GM23338 (cell line): ENCODE measurements at regions not wholly inside any gene's neighbourhood (a gene's known extent, or its start where the extent isn't known, plus 50 kb on each side); places are given as distances from the start of the nearest gene placed in this dataset.

ENCODE experiments used
- ATAC-seq: fragments of 200-7000 bp; cut with Tn5 transposase; 3 replicates; pipeline ENCODE4 v1.9.1; 2020
- DNase-seq: peaks from one replicate; pipeline ENCODE4 v3.0.0-alpha.2; 2015; ENCODE audit warnings: low spot score
- H2AFZ ChIP-seq: fragments of 200-600 bp; sonication (generic); 2 replicates; pipeline ENCODE4 v1.8.0; 2016; ENCODE audit warnings: antibody characterized with exemption, mild to moderate bottlenecking, moderate library complexity
- H3F3A ChIP-seq: fragments of 200-600 bp; sonication (generic); replicated peaks from 2 replicates; pipeline ENCODE4 v1.8.0; 2017; ENCODE audit warnings: antibody characterized with exemption, mixed run types, low read depth
- H3K27ac ChIP-seq: fragments of 200-600 bp; sonication (generic); 2 replicates; pipeline ENCODE4 v1.6.1; 2016; ENCODE audit warnings: low read depth
- H3K27me3 ChIP-seq: fragments of 200-600 bp; sonication (generic); 2 replicates; pipeline ENCODE4 v1.8.0; 2016; ENCODE audit warnings: mild to moderate bottlenecking, mixed run types, moderate library complexity; ENCODE audit not compliant: insufficient read depth
- H3K36me3 ChIP-seq: fragments of 200-600 bp; sonication (generic); 2 replicates; pipeline ENCODE4 v1.8.0; 2016; ENCODE audit warnings: mild to moderate bottlenecking; ENCODE audit not compliant: insufficient read depth
- H3K4me1 ChIP-seq: fragments of 200-600 bp; sonication (generic); 2 replicates; pipeline ENCODE4 v1.8.0; 2016; ENCODE audit warnings: mild to moderate bottlenecking, moderate library complexity; ENCODE audit not compliant: insufficient read depth
- H3K4me2 ChIP-seq: fragments of 200-600 bp; sonication (generic); 2 replicates; pipeline ENCODE4 v1.7.1; 2017; ENCODE audit warnings: mixed run types
- H3K4me3 ChIP-seq: fragments of 200-600 bp; sonication (generic); 2 replicates; pipeline ENCODE4 v1.6.1; 2016; ENCODE audit warnings: mixed run types
- H3K79me2 ChIP-seq: fragments of 200-600 bp; sonication (generic); replicated peaks from 2 replicates; pipeline ENCODE4 v1.8.0; 2017; ENCODE audit warnings: mild to moderate bottlenecking; ENCODE audit not compliant: insufficient read depth
- H3K9me2 ChIP-seq: fragments of 200-600 bp; sonication (generic); 2 replicates; pipeline ENCODE4 v1.8.0; 2017; ENCODE audit not compliant: insufficient read depth
- H4K20me1 ChIP-seq: fragments of 200-600 bp; sonication (generic); replicated peaks from 2 replicates; pipeline ENCODE4 v1.8.0; 2017; ENCODE audit warnings: mild to moderate bottlenecking; ENCODE audit not compliant: insufficient read depth
- H3K27ac Mint-ChIP-seq: 2 replicates; pipeline ENCODE4 v1.8.0; 2020; ENCODE audit warnings: inconsistent platforms, mild to moderate bottlenecking, moderate library complexity, mixed read lengths
- H3K27me3 Mint-ChIP-seq: 3 replicates; pipeline ENCODE4 v1.8.0; 2022; ENCODE audit warnings: low read depth, mild to moderate bottlenecking, moderate library complexity, mixed read lengths, inconsistent platforms; ENCODE audit not compliant: insufficient read depth, poor library complexity
- H3K36me3 Mint-ChIP-seq: 3 replicates; pipeline ENCODE4 v1.8.0; 2021; ENCODE audit warnings: low read depth, mild to moderate bottlenecking, inconsistent platforms, moderate library complexity, mixed read lengths
- H3K4me1 Mint-ChIP-seq: 3 replicates; pipeline ENCODE4 v1.8.0; 2020; ENCODE audit warnings: mild to moderate bottlenecking, inconsistent platforms, mixed read lengths
- H3K4me3 Mint-ChIP-seq: 3 replicates; pipeline ENCODE4 v1.8.0; 2021; ENCODE audit warnings: moderate library complexity, mild to moderate bottlenecking, inconsistent platforms, mixed read lengths
- H3K9me3 Mint-ChIP-seq: 3 replicates; pipeline ENCODE4 v1.8.0; 2020; ENCODE audit warnings: moderate library complexity, mild to moderate bottlenecking, inconsistent platforms, mixed read lengths
- EZH2phosphoT487 ChIP-seq: fragments of 200-600 bp; sonication (generic); IDR thresholded peaks from one replicate; pipeline ENCODE4 v1.8.1; 2018; ENCODE audit warnings: antibody characterized with exemption; ENCODE audit not compliant: unreplicated experiment
- POLR2AphosphoS5 ChIP-seq: IDR thresholded peaks from 2 replicates; pipeline ENCODE4 v1.6.1; 2016; ENCODE audit warnings: antibody characterized with exemption, low read depth
- STAT1 ChIP-seq: IDR thresholded peaks from one replicate; pipeline ENCODE4 v1.6.1; 2016; ENCODE audit warnings: antibody characterized with exemption; ENCODE audit not compliant: unreplicated experiment
- ZNF114 ChIP-seq: fragments of 250-450 bp; sonication (Bioruptor Pico); IDR thresholded peaks from 2 replicates; pipeline ENCODE4 v1.5.0; 2020; ENCODE audit warnings: mild to moderate bottlenecking, moderate library complexity
- TF ChIP-seq, protein P1 (sequence below): fragments of 250-450 bp; sonication (Bioruptor Pico); IDR thresholded peaks from 2 replicates; pipeline ENCODE4 v1.5.0; 2020; ENCODE audit warnings: mild to moderate bottlenecking, moderate library complexity
- TF ChIP-seq, protein P2 (sequence below): IDR thresholded peaks from 2 replicates; pipeline ENCODE4 v1.6.1; 2016; ENCODE audit warnings: antibody characterized with exemption
- TF ChIP-seq, protein P3 (sequence below): IDR thresholded peaks from one replicate; pipeline ENCODE4 v1.6.1; 2018; ENCODE audit warnings: antibody characterized with exemption; ENCODE audit not compliant: unreplicated experiment

DNA sequence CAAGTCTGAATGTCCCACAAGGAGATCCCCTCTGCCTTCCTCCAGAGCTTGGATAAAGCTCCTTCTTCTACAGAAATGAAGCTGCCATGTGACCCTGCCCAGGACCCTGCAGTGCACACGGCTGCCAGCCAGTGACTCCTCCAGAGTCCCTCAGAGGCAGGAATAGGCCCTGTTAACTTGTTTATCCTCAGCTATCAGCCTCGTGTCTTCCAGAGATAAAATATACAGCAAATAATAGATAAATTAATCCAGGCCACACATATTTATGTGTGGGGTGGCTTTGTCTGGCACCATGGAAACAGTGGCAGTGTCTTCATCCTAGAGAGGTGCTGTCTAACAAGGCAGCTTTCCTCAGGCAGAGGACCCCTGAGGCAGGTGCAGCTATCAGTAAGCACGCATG lies 66.7 kb downstream of the TMEM18 start:
- H3K27me3 Mint-ChIP-seq = peaks cover 4% of the 10 kb centered on the region
- H3K27ac Mint-ChIP-seq = no peak overlapping the region
- no peaks in the 10 kb centered on the region for H3K4me1 Mint-ChIP-seq
- TF ChIP-seq STAT1 (no peak), POLR2AphosphoS5 (no peak), ZNF114 (CRISPR knock-in tag) (no peak), EZH2phosphoT487 (no peak)
- TF ChIP-seq, protein P1, sequence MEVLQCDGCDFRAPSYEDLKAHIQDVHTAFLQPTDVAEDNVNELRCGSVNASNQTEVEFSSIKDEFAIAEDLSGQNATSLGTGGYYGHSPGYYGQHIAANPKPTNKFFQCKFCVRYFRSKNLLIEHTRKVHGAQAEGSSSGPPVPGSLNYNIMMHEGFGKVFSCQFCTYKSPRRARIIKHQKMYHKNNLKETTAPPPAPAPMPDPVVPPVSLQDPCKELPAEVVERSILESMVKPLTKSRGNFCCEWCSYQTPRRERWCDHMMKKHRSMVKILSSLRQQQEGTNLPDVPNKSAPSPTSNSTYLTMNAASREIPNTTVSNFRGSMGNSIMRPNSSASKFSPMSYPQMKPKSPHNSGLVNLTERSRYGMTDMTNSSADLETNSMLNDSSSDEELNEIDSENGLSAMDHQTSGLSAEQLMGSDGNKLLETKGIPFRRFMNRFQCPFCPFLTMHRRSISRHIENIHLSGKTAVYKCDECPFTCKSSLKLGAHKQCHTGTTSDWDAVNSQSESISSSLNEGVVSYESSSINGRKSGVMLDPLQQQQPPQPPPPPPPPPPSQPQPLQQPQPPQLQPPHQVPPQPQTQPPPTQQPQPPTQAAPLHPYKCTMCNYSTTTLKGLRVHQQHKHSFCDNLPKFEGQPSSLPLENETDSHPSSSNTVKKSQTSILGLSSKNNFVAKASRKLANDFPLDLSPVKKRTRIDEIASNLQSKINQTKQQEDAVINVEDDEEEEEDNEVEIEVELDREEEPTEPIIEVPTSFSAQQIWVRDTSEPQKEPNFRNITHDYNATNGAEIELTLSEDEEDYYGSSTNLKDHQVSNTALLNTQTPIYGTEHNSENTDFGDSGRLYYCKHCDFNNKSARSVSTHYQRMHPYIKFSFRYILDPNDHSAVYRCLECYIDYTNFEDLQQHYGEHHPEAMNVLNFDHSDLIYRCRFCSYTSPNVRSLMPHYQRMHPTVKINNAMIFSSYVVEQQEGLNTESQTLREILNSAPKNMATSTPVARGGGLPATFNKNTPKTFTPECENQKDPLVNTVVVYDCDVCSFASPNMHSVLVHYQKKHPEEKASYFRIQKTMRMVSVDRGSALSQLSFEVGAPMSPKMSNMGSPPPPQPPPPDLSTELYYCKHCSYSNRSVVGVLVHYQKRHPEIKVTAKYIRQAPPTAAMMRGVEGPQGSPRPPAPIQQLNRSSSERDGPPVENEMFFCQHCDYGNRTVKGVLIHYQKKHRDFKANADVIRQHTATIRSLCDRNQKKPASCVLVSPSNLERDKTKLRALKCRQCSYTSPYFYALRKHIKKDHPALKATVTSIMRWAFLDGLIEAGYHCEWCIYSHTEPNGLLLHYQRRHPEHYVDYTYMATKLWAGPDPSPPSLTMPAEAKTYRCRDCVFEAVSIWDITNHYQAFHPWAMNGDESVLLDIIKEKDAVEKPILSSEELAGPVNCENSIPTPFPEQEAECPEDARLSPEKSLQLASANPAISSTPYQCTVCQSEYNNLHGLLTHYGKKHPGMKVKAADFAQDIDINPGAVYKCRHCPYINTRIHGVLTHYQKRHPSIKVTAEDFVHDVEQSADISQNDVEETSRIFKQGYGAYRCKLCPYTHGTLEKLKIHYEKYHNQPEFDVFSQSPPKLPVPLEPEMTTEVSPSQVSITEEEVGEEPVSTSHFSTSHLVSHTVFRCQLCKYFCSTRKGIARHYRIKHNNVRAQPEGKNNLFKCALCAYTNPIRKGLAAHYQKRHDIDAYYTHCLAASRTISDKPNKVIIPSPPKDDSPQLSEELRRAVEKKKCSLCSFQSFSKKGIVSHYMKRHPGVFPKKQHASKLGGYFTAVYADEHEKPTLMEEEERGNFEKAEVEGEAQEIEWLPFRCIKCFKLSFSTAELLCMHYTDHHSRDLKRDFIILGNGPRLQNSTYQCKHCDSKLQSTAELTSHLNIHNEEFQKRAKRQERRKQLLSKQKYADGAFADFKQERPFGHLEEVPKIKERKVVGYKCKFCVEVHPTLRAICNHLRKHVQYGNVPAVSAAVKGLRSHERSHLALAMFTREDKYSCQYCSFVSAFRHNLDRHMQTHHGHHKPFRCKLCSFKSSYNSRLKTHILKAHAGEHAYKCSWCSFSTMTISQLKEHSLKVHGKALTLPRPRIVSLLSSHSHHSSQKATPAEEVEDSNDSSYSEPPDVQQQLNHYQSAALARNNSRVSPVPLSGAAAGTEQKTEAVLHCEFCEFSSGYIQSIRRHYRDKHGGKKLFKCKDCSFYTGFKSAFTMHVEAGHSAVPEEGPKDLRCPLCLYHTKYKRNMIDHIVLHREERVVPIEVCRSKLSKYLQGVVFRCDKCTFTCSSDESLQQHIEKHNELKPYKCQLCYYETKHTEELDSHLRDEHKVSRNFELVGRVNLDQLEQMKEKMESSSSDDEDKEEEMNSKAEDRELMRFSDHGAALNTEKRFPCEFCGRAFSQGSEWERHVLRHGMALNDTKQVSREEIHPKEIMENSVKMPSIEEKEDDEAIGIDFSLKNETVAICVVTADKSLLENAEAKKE = no peak
- TF ChIP-seq, protein P2, sequence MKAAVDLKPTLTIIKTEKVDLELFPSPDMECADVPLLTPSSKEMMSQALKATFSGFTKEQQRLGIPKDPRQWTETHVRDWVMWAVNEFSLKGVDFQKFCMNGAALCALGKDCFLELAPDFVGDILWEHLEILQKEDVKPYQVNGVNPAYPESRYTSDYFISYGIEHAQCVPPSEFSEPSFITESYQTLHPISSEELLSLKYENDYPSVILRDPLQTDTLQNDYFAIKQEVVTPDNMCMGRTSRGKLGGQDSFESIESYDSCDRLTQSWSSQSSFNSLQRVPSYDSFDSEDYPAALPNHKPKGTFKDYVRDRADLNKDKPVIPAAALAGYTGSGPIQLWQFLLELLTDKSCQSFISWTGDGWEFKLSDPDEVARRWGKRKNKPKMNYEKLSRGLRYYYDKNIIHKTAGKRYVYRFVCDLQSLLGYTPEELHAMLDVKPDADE = no peak
- TF ChIP-seq, protein P3, sequence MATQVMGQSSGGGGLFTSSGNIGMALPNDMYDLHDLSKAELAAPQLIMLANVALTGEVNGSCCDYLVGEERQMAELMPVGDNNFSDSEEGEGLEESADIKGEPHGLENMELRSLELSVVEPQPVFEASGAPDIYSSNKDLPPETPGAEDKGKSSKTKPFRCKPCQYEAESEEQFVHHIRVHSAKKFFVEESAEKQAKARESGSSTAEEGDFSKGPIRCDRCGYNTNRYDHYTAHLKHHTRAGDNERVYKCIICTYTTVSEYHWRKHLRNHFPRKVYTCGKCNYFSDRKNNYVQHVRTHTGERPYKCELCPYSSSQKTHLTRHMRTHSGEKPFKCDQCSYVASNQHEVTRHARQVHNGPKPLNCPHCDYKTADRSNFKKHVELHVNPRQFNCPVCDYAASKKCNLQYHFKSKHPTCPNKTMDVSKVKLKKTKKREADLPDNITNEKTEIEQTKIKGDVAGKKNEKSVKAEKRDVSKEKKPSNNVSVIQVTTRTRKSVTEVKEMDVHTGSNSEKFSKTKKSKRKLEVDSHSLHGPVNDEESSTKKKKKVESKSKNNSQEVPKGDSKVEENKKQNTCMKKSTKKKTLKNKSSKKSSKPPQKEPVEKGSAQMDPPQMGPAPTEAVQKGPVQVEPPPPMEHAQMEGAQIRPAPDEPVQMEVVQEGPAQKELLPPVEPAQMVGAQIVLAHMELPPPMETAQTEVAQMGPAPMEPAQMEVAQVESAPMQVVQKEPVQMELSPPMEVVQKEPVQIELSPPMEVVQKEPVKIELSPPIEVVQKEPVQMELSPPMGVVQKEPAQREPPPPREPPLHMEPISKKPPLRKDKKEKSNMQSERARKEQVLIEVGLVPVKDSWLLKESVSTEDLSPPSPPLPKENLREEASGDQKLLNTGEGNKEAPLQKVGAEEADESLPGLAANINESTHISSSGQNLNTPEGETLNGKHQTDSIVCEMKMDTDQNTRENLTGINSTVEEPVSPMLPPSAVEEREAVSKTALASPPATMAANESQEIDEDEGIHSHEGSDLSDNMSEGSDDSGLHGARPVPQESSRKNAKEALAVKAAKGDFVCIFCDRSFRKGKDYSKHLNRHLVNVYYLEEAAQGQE = no peak
- no peaks in the 10 kb centered on the region for H4K20me1 ChIP-seq
- no peak for DNase-seq
- H3K79me2 ChIP-seq = no peaks in the 10 kb centered on the region
- no peaks in the 10 kb centered on the region for H3K4me1 ChIP-seq
- H3K4me3 Mint-ChIP-seq = no peak overlapping the region
- H3F3A ChIP-seq = no peaks in the 10 kb centered on the region
- H3K27me3 ChIP-seq = no peaks in the 10 kb centered on the region
- H3K36me3 ChIP-seq = no peaks in the 10 kb centered on the region
- H3K4me3 ChIP-seq = no peak overlapping the region
- no peak overlapping the region for H2AFZ ChIP-seq
- no peaks in the 10 kb centered on the region for H3K9me3 Mint-ChIP-seq
- ATAC-seq = no peak
- H3K4me2 ChIP-seq = no peak overlapping the region
- H3K9me2 ChIP-seq = no peaks in the 10 kb centered on the region
- H3K27ac ChIP-seq = no peak overlapping the region
- no peaks in the 10 kb centered on the region for H3K36me3 Mint-ChIP-seq
